HCT116 (cell line): ENCODE measurements at regions not wholly inside any gene's neighbourhood (a gene's known extent, or its start where the extent isn't known, plus 50 kb on each side); places are given as distances from the start of the nearest gene placed in this dataset.

Experiments used
- CEBPB ChIP-seq: IDR thresholded peaks from 2 replicates; pipeline ENCODE4 v1.6.1; 2012; ENCODE audit warnings: low read depth
- EZH2 ChIP-seq: fragments of 200-600 bp; sonication (generic); IDR thresholded peaks from 2 replicates; pipeline ENCODE4 v1.6.1; 2017; ENCODE audit warnings: antibody characterized with exemption, mixed run types
- POLR2A ChIP-seq: IDR thresholded peaks from 2 replicates; pipeline ENCODE4 v1.7.0; 2011; ENCODE audit warnings: borderline replicate concordance; ENCODE audit not compliant: insufficient read depth, insufficient read length; ENCODE audit errors: extremely low read depth
- POLR2AphosphoS5 ChIP-seq: IDR thresholded peaks from 2 replicates; pipeline ENCODE4 v1.6.1; 2011; ENCODE audit warnings: mild to moderate bottlenecking, low read depth, low read length, moderate library complexity
- SP1 ChIP-seq: IDR thresholded peaks from 2 replicates; pipeline ENCODE4 v1.6.1; 2012; ENCODE audit warnings: low read depth
- YY1 ChIP-seq: IDR thresholded peaks from 2 replicates; pipeline ENCODE4 v1.6.1; 2011; ENCODE audit warnings: low read length, low read depth, moderate library complexity, mild to moderate bottlenecking; ENCODE audit not compliant: insufficient replicate concordance; ENCODE audit errors: extremely low read depth
- ZNF274 ChIP-seq: fragments of 200-500 bp; sonication (Bioruptor generic); IDR thresholded peaks from 2 replicates; pipeline ENCODE4 v1.6.1; 2014; ENCODE audit warnings: mild to moderate bottlenecking, low read depth, low read length, inconsistent platforms
- TF ChIP-seq, protein P1 (sequence below), 3 experiments: fragments of 200-600 bp in 1 of 3; sonication (generic) in 1 of 3; IDR thresholded peaks in 2 of 3; conservative IDR thresholded peaks in 1 of 3; 2 replicates each; pipeline ENCODE4 v1.5.1; 2012 to 2017; ENCODE audit warnings: low read depth in 2 of 3, low read length in 2 of 3, antibody characterized with exemption in 1 of 3, borderline replicate concordance in 1 of 3, control low read depth in 1 of 3, mild to moderate bottlenecking in 1 of 3, mixed read lengths in 1 of 3, mixed run types in 1 of 3, moderate library complexity in 1 of 3; ENCODE audit not compliant: insufficient read depth in 1 of 3

DNA sequence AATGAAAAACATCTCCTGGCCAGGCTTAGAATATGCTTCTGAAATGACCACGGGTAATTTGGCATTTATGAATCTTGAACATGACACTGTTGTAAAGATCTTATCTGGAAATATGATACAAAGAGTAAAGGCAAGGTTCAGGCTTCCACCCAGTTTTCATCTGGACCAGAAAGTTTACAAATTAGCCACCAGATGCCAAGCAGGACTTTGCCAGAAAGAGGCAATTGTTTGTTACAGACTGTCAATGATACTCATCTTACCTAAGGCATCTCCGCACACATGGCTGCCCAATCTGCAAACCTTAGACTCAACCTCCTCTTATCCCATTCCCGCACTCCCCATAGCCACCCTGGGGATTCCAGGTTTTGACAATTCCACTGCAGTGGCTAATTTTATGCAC, 795.3 kb downstream of the TYW1 start:
- TF ChIP-seq, protein P1, sequence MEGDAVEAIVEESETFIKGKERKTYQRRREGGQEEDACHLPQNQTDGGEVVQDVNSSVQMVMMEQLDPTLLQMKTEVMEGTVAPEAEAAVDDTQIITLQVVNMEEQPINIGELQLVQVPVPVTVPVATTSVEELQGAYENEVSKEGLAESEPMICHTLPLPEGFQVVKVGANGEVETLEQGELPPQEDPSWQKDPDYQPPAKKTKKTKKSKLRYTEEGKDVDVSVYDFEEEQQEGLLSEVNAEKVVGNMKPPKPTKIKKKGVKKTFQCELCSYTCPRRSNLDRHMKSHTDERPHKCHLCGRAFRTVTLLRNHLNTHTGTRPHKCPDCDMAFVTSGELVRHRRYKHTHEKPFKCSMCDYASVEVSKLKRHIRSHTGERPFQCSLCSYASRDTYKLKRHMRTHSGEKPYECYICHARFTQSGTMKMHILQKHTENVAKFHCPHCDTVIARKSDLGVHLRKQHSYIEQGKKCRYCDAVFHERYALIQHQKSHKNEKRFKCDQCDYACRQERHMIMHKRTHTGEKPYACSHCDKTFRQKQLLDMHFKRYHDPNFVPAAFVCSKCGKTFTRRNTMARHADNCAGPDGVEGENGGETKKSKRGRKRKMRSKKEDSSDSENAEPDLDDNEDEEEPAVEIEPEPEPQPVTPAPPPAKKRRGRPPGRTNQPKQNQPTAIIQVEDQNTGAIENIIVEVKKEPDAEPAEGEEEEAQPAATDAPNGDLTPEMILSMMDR (IDR thresholded peaks at IDR 0.05 in 2 of 3, conservative IDR thresholded peaks at IDR 0.05 in 1 of 3; ENCODE audit: borderline replicate concordance in 1 of 3, insufficient read depth in 1 of 3, low read depth in 2 of 3, low read length in 2 of 3) = no peak
- no peak for TF ChIP-seq ZNF274
- no peak for TF ChIP-seq POLR2AphosphoS5
- TF ChIP-seq CEBPB = no peak
- TF ChIP-seq YY1 = no peak
- TF ChIP-seq POLR2A = no peak
- no peak for TF ChIP-seq SP1
- no peak for TF ChIP-seq EZH2
